B cell (primary cell): ENCODE measurements at regions not wholly inside any gene's neighbourhood (a gene's known extent, or its start where the extent isn't known, plus 50 kb on each side); places are given as distances from the start of the nearest gene placed in this dataset.

Experiments used
- ATAC-seq: fragments of 200-7000 bp; cut with Tn5 transposase; one replicate; pipeline ENCODE4 v1.10.0; 2021; ENCODE audit warnings: low read depth, mild to moderate bottlenecking, moderate number of reproducible peaks, moderate library complexity
- CTCF ChIA-PET: fragments of 350-600 bp; sonication (Branson Sonifier 250); formaldehyde crosslinking; loops from one replicate; lab custom pipeline; 2021; ENCODE audit warnings: antibody characterized with exemption, inconsistent platforms; lab: Charles Lee
- POLR2A ChIA-PET: fragments of 350-600 bp; sonication (Branson Sonifier 250); formaldehyde crosslinking; loops from one replicate; lab custom pipeline; 2021; ENCODE audit warnings: antibody characterized with exemption; lab: Charles Lee
- DNase-seq: peaks from one replicate; pipeline ENCODE4 v3.0.0; 2013
- H2AFZ ChIP-seq: 2 replicates; pipeline ENCODE4 v1.6.1; 2012; ENCODE audit warnings: mild to moderate bottlenecking, low read depth, low read length; ENCODE audit not compliant: insufficient read depth, poor library complexity, severe bottlenecking
- H3K27ac ChIP-seq, 2 donors: 1 replicate in 1 of 2; 2 replicates in 1 of 2; pipeline ENCODE4 v1.5.1; 2012 to 2013; ENCODE audit warnings: low read length in 2 of 2, mild to moderate bottlenecking in 2 of 2, moderate library complexity in 1 of 2
- H3K27me3 ChIP-seq, 4 experiments: fragments of 200-600 bp in 1 of 4; sonication (generic) in 1 of 4; replicated peaks in 1 of 4; 1 replicate in 2 of 4; 2 replicates in 2 of 4; pipeline versions ENCODE4 v1.6.1 to v1.7.0; 2013 to 2016; ENCODE audit warnings: low read length in 3 of 4, mild to moderate bottlenecking in 2 of 4, mixed read lengths in 1 of 4, moderate library complexity in 1 of 4; ENCODE audit not compliant: insufficient read depth in 4 of 4, control insufficient read depth in 3 of 4; ENCODE audit errors: control extremely low read depth in 1 of 4
- H3K36me3 ChIP-seq, 2 experiments: replicated peaks in 1 of 2; 1 replicate in 1 of 2; 2 replicates in 1 of 2; pipeline versions ENCODE4 v1.6.1 to v1.7.1; 2013; ENCODE audit warnings: low read length in 1 of 2; ENCODE audit not compliant: insufficient read depth in 2 of 2, control insufficient read depth in 1 of 2; ENCODE audit errors: control extremely low read depth in 1 of 2, extremely low read depth in 1 of 2
- H3K4me1 ChIP-seq, 2 donors: fragments of 200-600 bp in 1 of 2; sonication (generic) in 1 of 2; 1 replicate in 1 of 2; 2 replicates in 1 of 2; pipeline versions ENCODE4 v1.5.1 to v1.6.1; 2013 to 2017; ENCODE audit warnings: low read length in 2 of 2; ENCODE audit not compliant: control insufficient read depth in 2 of 2, insufficient read depth in 2 of 2
- H3K4me2 ChIP-seq: replicated peaks from 2 replicates; pipeline ENCODE3; 2012; ENCODE audit warnings: mild to moderate bottlenecking, low read depth, low read length; ENCODE audit not compliant: poor library complexity, severe bottlenecking
- H3K4me3 ChIP-seq, 5 experiments: fragments of 200-600 bp in 1 of 5; sonication (generic) in 1 of 5; 1 replicate in 3 of 5; 2 replicates in 2 of 5; pipeline versions ENCODE4 v1.5.1 to v1.7.0; 2011 to 2016; ENCODE audit warnings: low read length in 4 of 5, mild to moderate bottlenecking in 4 of 5, low read depth in 2 of 5, control low read depth in 1 of 5, moderate library complexity in 1 of 5; ENCODE audit not compliant: insufficient read depth in 1 of 5; ENCODE audit errors: control extremely low read depth in 1 of 5, extremely low read depth in 1 of 5
- H3K79me2 ChIP-seq: fragments of 200-600 bp; sonication (generic); one replicate; pipeline ENCODE4 v1.6.0; 2016; ENCODE audit warnings: low read length; ENCODE audit not compliant: control insufficient read depth, insufficient read depth
- H3K9ac ChIP-seq: fragments of 200-600 bp; sonication (generic); 2 replicates; pipeline ENCODE4 v1.6.1; 2017; ENCODE audit warnings: mild to moderate bottlenecking, low read length, moderate library complexity
- H3K9me3 ChIP-seq, 3 donors: one replicate each; pipeline versions ENCODE4 v1.6.1 to v1.7.1; 2013; ENCODE audit warnings: low read length in 2 of 3; ENCODE audit not compliant: control insufficient read depth in 2 of 3, insufficient read depth in 1 of 3; ENCODE audit errors: control extremely low read depth in 1 of 3
- H4K20me1 ChIP-seq: 2 replicates; pipeline ENCODE4 v1.6.0; 2012; ENCODE audit warnings: mild to moderate bottlenecking, low read length; ENCODE audit not compliant: insufficient read depth, control insufficient read depth, poor library complexity, severe bottlenecking
- H3K27ac Mint-ChIP-seq: one replicate; pipeline ENCODE4 v1.8.0; 2021; ENCODE audit warnings: mixed read lengths
- H3K27me3 Mint-ChIP-seq: one replicate; pipeline ENCODE4 v1.8.0; 2021; ENCODE audit warnings: mixed read lengths
- H3K4me1 Mint-ChIP-seq: one replicate; pipeline ENCODE4 v1.8.0; 2021; ENCODE audit warnings: mixed read lengths
- H3K4me3 Mint-ChIP-seq: one replicate; pipeline ENCODE4 v1.8.0; 2021; ENCODE audit warnings: mixed read lengths
- H3K9me3 Mint-ChIP-seq: one replicate; pipeline ENCODE4 v1.8.0; 2022; ENCODE audit warnings: mixed read lengths; ENCODE audit not compliant: insufficient read depth
- CTCF ChIP-seq: fragments of 200-600 bp; IDR thresholded peaks from one replicate; pipeline ENCODE4 v1.8.0; 2022; ENCODE audit warnings: antibody characterized with exemption, mild to moderate bottlenecking
- EZH2 ChIP-seq: IDR thresholded peaks from 2 replicates; pipeline ENCODE4 v1.6.1; 2012; ENCODE audit warnings: borderline replicate concordance, low read depth, mild to moderate bottlenecking, moderate library complexity, low read length; ENCODE audit not compliant: insufficient read depth, poor library complexity, severe bottlenecking
- WGBS: methylation state at CpG from one replicate; pipeline ENCODE4 v1.1.5; 2013; ENCODE audit warnings: missing lambda C conversion rate; ENCODE audit not compliant: insufficient coverage; 5-methylcytosine and 5-hydroxymethylcytosine counted together
- intact Hi-C: fragments of 100-400 bp; cut with micrococcal nuclease; formaldehyde crosslinking; loops from one replicate; pipeline ENCODE4 v1.10.0; 2022

- Histone ChIP-seq H3K27ac (no peak overlapping the region), H3K4me2 (no peak overlapping the region), H3K36me3 (no peaks in the 10 kb centered on the region), H3K4me3 (no peak overlapping the region), H3K9ac (no peak overlapping the region), H3K27me3 (no peaks in the 10 kb centered on the region), H3K4me1 (no peaks in the 10 kb centered on the region), H2AFZ (no peak overlapping the region), H4K20me1 (no peaks in the 10 kb centered on the region), H3K79me2 (no peaks in the 10 kb centered on the region), H3K9me3 (no peaks in the 10 kb centered on the region)
- H3K4me3 Mint-ChIP-seq, result no peak overlapping the region
- intact Hi-C loops, result no loop called here
- H3K27me3 Mint-ChIP-seq, result no peaks in the 10 kb centered on the region
- WGBS, result no CpG with 5 or more reads among the region's 2 CpGs
- no peaks in the 10 kb centered on the region for H3K9me3 Mint-ChIP-seq
- CTCF ChIA-PET, result no interaction called here
- H3K27ac Mint-ChIP-seq, result no peak overlapping the region
- no peak for DNase-seq
- ATAC-seq, result no peak
- no peak for TF ChIP-seq CTCF
- TF ChIP-seq EZH2, result no peak
- no peaks in the 10 kb centered on the region for H3K4me1 Mint-ChIP-seq
- POLR2A ChIA-PET, result no interaction called here
Measured at GRCh38 chr2:40646642-40647041, 194.8 kb upstream of the SLC8A1 start.

- no peak overlapping the region for H3K27ac ChIP-seq
- Mint-ChIP-seq H3K4me3 (no peak overlapping the region), H3K4me1 (no peaks in the 10 kb centered on the region), H3K9me3 (no peaks in the 10 kb centered on the region), H3K27me3 (no peaks in the 10 kb centered on the region), H3K27ac (no peak overlapping the region)
- H4K20me1 ChIP-seq, result no peaks in the 10 kb centered on the region
- ChIA-PET CTCF (no interaction called here), POLR2A (no interaction called here)
- H3K4me2 ChIP-seq, result no peak overlapping the region
- DNase-seq (no peak), ATAC-seq (no peak)
- H3K79me2 ChIP-seq, result no peaks in the 10 kb centered on the region
- H3K4me3 ChIP-seq, result no peak overlapping the region
- H2AFZ ChIP-seq, result no peak overlapping the region
- H3K27me3 ChIP-seq, result no peaks in the 10 kb centered on the region
- no peaks in the 10 kb centered on the region for H3K36me3 ChIP-seq
- no peaks in the 10 kb centered on the region for H3K4me1 ChIP-seq
- no CpG with 5 or more reads among the region's 5 CpGs for WGBS
- no peak for TF ChIP-seq EZH2
- H3K9me3 ChIP-seq, result no peaks in the 10 kb centered on the region
- intact Hi-C loops, result no loop called here
- H3K9ac ChIP-seq, result no peak overlapping the region
Measured at GRCh38 chr2:40652155-40652554, 200.3 kb upstream of the SLC8A1 start.
